Activated T-cell treated with anti-CD3 and anti-CD28 coated beads, Interleukin-2, amount 50 U/mL, for 24 hours (primary cell): ENCODE measurements at regions not wholly inside any gene's neighbourhood (a gene's known extent, or its start where the extent isn't known, plus 50 kb on each side); places are given as distances from the start of the nearest gene placed in this dataset.

Experiments used
- DNase-seq: peaks from one replicate; pipeline ENCODE4 v3.0.0-alpha.2; 2020
- H3K27ac Mint-ChIP-seq: 2 replicates; pipeline ENCODE4 v1.8.0; 2020; ENCODE audit warnings: mild to moderate bottlenecking, mixed read lengths
- H3K27me3 Mint-ChIP-seq: 2 replicates; pipeline ENCODE4 v1.8.0; 2020; ENCODE audit warnings: mixed read lengths
- H3K36me3 Mint-ChIP-seq: 2 replicates; pipeline ENCODE4 v1.8.0; 2020; ENCODE audit warnings: low read depth, mixed read lengths
- H3K4me1 Mint-ChIP-seq: 2 replicates; pipeline ENCODE4 v1.8.0; 2020; ENCODE audit warnings: low read depth, mixed read lengths
- H3K4me3 Mint-ChIP-seq: 2 replicates; pipeline ENCODE4 v1.8.0; 2020; ENCODE audit warnings: mild to moderate bottlenecking, moderate library complexity, mixed read lengths
- H3K9me3 Mint-ChIP-seq: 2 replicates; pipeline ENCODE4 v1.8.0; 2020; ENCODE audit warnings: mixed read lengths

DNA sequence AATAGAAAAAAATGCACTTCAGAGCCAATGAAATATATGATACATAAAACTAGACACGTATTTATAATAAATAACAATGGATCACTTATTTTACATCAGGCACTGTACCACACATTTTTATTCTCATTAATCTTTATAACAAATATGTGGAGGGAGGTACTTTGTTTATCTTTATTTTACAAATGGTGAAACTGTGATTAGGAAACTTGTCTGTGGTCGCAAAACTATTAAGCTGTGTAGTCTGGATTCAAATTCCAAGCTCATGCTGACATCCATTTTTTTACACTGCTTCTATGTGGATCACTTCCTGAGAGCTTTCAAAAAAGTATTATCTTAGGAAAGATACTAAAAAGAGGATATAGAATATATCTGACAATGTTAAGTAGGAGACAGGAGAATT lies 978.6 kb downstream of the SORCS1 start:
- Mint-ChIP-seq H3K4me3 (no peak overlapping the region), H3K27ac (no peak overlapping the region), H3K9me3 (peaks cover 3% of the 10 kb centered on the region), H3K27me3 (no peaks in the 10 kb centered on the region), H3K4me1 (no peaks in the 10 kb centered on the region), H3K36me3 (no peaks in the 10 kb centered on the region)
- DNase-seq, result no peak

DNA sequence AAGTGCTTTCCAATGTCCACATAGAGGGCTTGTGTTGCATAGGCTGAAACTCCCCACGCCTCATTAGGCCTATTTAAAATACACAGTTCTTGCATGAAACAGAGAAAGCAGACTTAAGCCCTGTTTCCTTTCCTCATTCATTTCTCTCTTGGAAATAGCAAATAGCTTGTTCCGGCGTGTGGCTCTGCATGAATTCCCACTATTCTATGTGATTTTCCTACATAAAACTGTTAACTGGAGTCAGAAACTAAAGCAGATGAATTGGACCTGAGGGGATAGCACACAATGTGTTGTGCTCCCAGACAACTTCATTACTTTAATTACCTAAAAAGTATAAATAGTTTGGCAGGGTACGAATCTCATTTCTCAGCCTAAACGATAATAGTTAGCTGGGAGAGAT lies 981.5 kb downstream of the SORCS1 start:
- H3K4me1 Mint-ChIP-seq, result no peaks in the 10 kb centered on the region
- H3K36me3 Mint-ChIP-seq, result no peaks in the 10 kb centered on the region
- H3K4me3 Mint-ChIP-seq, result no peak overlapping the region
- no peaks in the 10 kb centered on the region for H3K9me3 Mint-ChIP-seq
- DNase-seq, result no peak
- no peak overlapping the region for H3K27ac Mint-ChIP-seq
- H3K27me3 Mint-ChIP-seq, result no peaks in the 10 kb centered on the region

DNA sequence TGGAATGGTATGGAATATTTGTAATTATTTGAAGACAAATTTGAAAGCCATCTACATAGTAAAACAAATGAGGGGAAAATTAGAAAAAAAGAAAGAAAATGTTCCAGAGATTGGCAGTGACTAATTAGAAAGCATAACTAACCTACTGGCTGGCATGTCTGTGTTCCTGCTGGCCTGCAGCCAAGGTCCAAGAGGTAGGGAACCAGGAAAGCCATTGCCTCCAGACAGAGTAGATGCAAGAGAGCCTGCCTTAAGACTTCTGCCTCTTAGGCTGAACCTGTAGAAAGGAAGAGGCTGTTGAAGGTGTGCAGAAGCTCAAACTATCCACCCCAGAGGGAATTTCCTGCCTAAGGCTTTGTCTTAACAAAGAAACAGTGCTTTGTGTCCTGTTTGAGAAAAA lies 982.0 kb downstream of the SORCS1 start:
- H3K4me1 Mint-ChIP-seq, result no peaks in the 10 kb centered on the region
- no peak overlapping the region for H3K27ac Mint-ChIP-seq
- no peaks in the 10 kb centered on the region for H3K9me3 Mint-ChIP-seq
- DNase-seq, result no peak
- no peaks in the 10 kb centered on the region for H3K27me3 Mint-ChIP-seq
- no peaks in the 10 kb centered on the region for H3K36me3 Mint-ChIP-seq
- no peak overlapping the region for H3K4me3 Mint-ChIP-seq

DNA sequence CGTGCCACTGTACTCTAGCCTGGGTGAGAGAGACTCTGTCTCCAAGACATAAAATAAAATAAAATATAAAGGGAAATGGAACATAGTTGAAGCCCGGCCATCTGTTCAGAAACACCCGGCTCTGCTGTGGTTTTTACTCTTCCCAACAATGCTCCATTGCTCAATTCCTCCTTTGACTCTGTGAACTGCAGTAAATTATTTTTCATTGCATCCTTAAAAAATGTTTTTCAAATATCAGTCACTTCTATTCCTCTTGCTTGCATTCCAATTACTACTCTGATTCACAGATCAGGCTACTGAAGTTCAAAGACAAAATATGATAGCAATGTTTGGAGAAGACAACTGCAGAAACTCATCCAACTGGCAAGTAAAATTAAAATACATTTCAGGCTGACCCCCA lies 983.0 kb downstream of the SORCS1 start:
- no peak for DNase-seq
- H3K9me3 Mint-ChIP-seq, result no peaks in the 10 kb centered on the region
- H3K27me3 Mint-ChIP-seq, result no peaks in the 10 kb centered on the region
- H3K36me3 Mint-ChIP-seq, result no peaks in the 10 kb centered on the region
- H3K4me1 Mint-ChIP-seq, result no peaks in the 10 kb centered on the region
- H3K4me3 Mint-ChIP-seq, result no peak overlapping the region
- H3K27ac Mint-ChIP-seq, result no peak overlapping the region

DNA sequence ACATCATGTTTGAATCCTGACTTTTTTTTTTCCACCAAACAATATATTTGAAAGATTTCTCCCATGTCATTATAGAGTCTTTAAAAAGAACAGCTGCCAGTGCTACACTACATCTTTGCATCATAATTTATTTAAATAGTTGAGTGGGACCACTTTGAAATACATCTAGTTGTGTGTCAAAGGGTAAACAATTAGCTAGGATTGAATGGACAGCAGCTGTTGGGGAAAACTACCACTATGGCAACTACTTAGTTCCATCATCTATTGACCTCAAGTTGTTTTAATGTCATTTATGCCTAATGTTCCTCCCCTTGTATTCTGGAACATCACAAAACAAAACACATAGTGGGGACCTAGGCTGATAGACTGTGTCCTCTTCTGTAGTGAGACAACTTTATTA lies 985.1 kb downstream of the SORCS1 start:
- Mint-ChIP-seq H3K36me3 (no peaks in the 10 kb centered on the region), H3K4me3 (no peak overlapping the region), H3K9me3 (no peaks in the 10 kb centered on the region), H3K27me3 (no peaks in the 10 kb centered on the region), H3K4me1 (no peaks in the 10 kb centered on the region), H3K27ac (no peak overlapping the region)
- DNase-seq, result no peak

DNA sequence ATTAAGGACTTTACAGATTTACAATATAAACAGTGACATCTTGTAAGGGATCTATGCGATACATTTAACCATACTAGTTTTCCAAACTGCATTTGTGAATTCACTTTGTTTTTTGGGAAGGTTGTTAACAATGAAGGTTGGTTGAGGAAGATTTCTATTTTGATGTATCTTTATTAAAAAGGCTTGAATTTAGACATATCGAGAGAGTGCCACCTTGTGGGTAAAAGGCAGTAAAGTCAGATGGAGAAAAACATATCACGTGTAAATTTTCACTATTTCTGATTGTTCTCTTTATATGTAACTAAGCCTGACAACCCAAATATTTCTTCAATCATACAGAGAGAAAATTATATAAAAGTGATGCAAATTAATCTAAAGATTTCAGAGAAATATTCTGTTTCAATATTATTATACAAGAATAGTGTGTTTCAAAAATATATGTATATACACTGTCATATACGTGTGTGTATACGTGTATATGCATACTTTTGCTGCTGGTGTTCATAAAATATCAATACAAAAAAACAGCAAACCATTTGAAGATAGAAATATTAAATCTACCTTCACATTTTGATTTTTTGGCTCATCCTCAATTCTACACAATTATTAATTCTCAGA lies 988.6 kb downstream of the SORCS1 start:
- no peaks in the 10 kb centered on the region for H3K9me3 Mint-ChIP-seq
- H3K36me3 Mint-ChIP-seq, result no peaks in the 10 kb centered on the region
- no peak overlapping the region for H3K27ac Mint-ChIP-seq
- DNase-seq, result no peak
- no peaks in the 10 kb centered on the region for H3K4me1 Mint-ChIP-seq
- no peaks in the 10 kb centered on the region for H3K27me3 Mint-ChIP-seq
- H3K4me3 Mint-ChIP-seq, result no peak overlapping the region

DNA sequence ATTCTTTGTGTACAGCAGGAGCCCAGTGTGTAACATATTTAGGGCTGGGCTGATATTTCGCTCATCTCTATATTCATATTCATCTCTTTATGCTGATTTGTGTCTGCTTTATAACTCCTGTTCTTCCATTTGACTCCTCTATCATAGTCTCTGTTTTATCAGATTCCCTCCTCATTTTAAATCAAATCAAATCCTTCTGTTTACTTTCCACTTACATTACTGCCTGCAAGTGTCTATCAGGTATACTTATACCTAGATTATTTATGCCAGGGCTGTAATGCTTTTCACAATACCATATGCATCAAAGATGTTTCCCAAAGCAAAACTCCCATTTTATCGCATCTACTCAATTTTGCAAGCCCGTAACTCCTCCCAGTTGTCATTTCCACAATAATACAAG lies 990.7 kb downstream of the SORCS1 start:
- no peak overlapping the region for H3K27ac Mint-ChIP-seq
- H3K9me3 Mint-ChIP-seq, result peaks cover 1% of the 10 kb centered on the region
- no peak for DNase-seq
- no peak overlapping the region for H3K4me3 Mint-ChIP-seq
- no peaks in the 10 kb centered on the region for H3K27me3 Mint-ChIP-seq
- no peaks in the 10 kb centered on the region for H3K4me1 Mint-ChIP-seq
- H3K36me3 Mint-ChIP-seq, result no peaks in the 10 kb centered on the region

DNA sequence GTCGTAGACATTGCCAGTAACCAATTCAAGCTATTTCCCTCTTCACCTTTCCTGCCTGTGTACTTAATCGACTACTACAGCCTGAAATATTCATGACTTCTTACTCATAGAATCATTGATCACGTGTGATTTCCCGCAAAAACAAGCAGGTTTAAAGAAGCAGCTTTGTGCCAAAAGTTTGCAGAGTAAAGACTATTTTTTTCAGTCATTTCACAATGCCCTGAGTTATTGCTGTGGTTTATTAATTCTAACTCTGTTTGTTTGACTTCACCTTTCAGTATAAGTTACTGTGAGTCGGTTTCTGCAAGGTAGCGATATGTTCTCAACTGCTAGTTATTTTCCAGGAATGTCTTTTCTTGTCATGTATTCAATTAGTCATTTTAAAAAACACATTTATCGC lies 995.3 kb downstream of the SORCS1 start:
- no peak overlapping the region for H3K27ac Mint-ChIP-seq
- peaks cover 2% of the 10 kb centered on the region for H3K9me3 Mint-ChIP-seq
- no peak overlapping the region for H3K4me3 Mint-ChIP-seq
- H3K27me3 Mint-ChIP-seq, result no peaks in the 10 kb centered on the region
- H3K4me1 Mint-ChIP-seq, result no peaks in the 10 kb centered on the region
- DNase-seq, result no peak
- H3K36me3 Mint-ChIP-seq, result no peaks in the 10 kb centered on the region

DNA sequence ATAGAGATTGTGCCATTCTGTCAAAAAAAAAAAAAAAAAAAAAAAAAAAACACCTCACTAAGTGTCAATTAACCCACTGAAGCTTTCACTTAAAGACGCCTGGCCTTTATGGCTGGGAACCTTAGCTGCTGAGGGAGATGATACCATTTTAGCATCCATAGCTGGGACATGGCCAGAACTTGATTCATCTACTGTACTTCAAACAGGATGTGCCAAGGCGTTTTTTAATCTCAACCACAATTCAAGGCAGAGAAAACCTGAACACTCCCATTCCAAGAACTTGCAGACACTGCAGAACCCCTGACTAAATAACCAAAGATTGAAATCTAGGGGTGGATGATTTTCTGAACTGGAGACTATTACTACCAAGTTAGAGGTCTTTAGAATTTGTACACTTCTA lies 996.6 kb downstream of the SORCS1 start:
- H3K36me3 Mint-ChIP-seq, result no peaks in the 10 kb centered on the region
- no peaks in the 10 kb centered on the region for H3K4me1 Mint-ChIP-seq
- DNase-seq, result no peak
- H3K9me3 Mint-ChIP-seq, result peaks cover 4% of the 10 kb centered on the region
- H3K27me3 Mint-ChIP-seq, result no peaks in the 10 kb centered on the region
- H3K27ac Mint-ChIP-seq, result no peak overlapping the region
- H3K4me3 Mint-ChIP-seq, result no peak overlapping the region

DNA sequence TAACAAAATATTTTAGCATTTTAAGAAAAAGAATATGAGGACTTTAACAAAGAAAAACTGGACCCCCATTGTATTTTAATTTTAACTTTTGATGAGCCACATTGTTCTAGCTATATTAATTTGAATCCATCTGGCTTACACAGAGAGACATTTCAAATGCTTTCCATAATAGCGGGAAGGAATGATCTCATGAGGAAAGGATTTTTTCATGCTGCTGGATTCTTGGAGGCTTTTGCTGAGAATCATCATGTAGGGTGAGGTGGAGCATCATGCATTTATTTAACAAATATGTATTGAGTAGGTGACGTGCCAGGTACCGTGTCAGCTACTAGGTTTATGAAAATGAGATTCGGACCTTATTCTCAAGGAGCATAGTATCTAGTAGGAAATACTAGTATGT lies 1006.3 kb downstream of the SORCS1 start:
- DNase-seq, result no peak
- H3K4me1 Mint-ChIP-seq, result no peaks in the 10 kb centered on the region
- H3K27me3 Mint-ChIP-seq, result no peaks in the 10 kb centered on the region
- no peak overlapping the region for H3K4me3 Mint-ChIP-seq
- peaks cover 6% of the 10 kb centered on the region for H3K9me3 Mint-ChIP-seq
- H3K27ac Mint-ChIP-seq, result no peak overlapping the region
- no peaks in the 10 kb centered on the region for H3K36me3 Mint-ChIP-seq

DNA sequence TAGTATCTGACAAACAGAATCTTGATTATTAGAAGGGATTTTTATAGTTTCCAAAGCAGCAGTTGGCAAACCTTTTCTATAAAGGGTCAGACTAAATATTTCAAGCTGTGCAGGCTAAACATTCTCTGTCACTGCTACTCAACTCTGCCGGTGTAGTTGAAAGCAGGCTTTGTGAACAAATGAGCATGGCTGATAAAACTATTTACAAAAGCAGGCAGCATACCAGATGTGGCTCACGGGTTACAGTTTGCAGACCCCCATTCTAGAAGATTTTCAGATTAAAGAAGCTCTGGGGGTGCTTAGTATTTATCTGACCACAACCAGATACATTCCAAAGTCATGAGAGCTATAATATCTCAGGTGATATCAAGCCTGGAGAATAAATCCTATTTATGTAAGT lies 1017.5 kb downstream of the SORCS1 start:
- Mint-ChIP-seq H3K27ac (no peak overlapping the region), H3K27me3 (no peaks in the 10 kb centered on the region), H3K9me3 (peaks cover 8% of the 10 kb centered on the region), H3K4me3 (no peak overlapping the region), H3K36me3 (no peaks in the 10 kb centered on the region), H3K4me1 (no peaks in the 10 kb centered on the region)
- no peak for DNase-seq

DNA sequence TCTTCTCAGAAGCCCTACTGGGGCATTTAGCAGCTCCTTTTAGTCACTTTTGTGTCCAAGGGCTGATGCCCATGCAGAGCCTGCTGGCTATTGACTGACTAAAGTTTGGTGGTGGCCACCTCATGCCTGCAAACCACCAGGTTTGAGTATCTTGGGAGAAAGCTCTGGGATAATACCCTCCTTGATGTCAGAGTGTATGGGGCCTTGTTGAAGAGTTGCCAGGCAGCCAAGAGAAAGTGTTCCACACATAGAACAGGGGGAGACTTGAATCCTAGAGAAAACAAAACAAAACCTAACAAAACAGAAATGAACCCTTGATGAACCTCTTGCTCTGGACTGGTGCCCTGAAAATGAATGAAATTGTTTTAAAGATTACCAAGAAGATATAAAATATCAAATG lies 1024.6 kb downstream of the SORCS1 start:
- DNase-seq, result no peak
- no peaks in the 10 kb centered on the region for H3K36me3 Mint-ChIP-seq
- H3K4me1 Mint-ChIP-seq, result no peaks in the 10 kb centered on the region
- no peak overlapping the region for H3K27ac Mint-ChIP-seq
- peaks cover 7% of the 10 kb centered on the region for H3K9me3 Mint-ChIP-seq
- no peaks in the 10 kb centered on the region for H3K27me3 Mint-ChIP-seq
- no peak overlapping the region for H3K4me3 Mint-ChIP-seq

DNA sequence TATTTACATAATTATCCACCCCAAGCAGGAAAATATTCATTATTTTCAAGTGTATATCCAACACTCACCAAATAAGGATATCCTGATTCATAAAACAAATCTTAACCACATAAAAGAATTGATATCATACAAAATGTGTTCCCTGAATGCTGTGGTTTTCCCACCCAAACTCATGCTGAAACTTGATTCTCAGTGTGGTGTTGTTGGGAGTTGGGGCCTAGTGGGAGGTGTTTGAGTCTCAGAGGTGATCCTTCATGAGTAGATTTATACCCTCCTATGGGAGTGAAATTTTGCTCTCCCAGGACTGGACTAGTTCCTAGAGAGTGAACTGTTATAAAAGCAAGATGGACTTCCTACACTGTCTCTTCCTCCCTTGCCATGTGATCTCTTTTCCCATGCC lies 1028.3 kb downstream of the SORCS1 start:
- DNase-seq, result no peak
- Mint-ChIP-seq H3K27ac (no peak overlapping the region), H3K9me3 (peaks cover 10% of the 10 kb centered on the region), H3K36me3 (no peaks in the 10 kb centered on the region), H3K4me1 (no peaks in the 10 kb centered on the region), H3K27me3 (no peaks in the 10 kb centered on the region), H3K4me3 (no peak overlapping the region)

DNA sequence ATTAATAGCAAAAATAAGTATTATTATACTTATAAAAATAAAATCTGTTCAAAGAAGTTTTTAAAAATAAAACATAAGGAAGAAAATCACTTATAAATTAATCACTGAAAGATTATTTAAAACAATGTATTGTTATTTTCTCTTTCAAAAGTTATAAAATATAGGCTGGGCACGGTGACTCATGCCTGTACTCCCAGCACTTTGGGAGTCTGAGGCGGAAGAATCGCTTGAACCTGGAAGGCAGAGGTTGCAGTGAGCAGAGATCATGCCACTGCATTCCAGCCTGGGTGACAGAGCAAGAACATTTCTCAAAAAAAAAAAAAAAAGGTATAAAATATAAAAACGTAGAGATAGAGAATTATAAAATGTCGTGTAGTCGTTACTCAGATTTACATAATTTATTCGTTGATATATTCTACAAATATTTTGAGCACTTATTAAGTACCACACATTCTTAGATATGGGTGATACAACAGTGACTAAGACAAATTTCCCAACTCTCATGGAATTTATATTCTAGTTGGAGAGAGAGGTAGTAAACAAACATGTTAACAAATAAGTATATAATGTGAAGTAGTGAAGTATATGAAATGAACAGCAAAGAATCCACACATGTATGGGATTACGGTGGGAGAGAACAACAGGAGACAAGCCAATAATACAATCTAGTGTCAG lies 1030.0 kb downstream of the SORCS1 start:
- Mint-ChIP-seq H3K36me3 (no peaks in the 10 kb centered on the region), H3K4me1 (no peaks in the 10 kb centered on the region), H3K4me3 (no peak overlapping the region), H3K27ac (no peak overlapping the region), H3K27me3 (no peaks in the 10 kb centered on the region), H3K9me3 (peaks cover 11% of the 10 kb centered on the region)
- no peak for DNase-seq

DNA sequence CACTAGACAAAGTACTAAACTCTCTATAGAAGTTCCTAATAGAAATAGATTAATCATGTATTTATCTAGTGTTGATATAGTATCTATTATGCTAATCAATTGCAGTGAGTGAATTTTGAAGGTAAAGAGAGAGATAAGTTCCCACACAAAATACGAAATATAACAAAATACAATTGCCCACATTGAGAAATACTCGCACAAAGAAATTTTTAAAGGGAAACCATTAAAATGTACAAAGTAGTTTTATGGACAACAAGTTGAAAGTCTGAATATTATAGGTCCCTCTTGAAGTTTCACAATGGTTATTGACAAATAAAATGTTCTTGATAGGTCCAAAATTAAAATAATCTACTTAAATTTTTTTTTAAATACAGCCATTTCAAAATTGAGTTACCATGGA lies 1031.1 kb downstream of the SORCS1 start:
- Mint-ChIP-seq H3K27ac (no peak overlapping the region), H3K27me3 (no peaks in the 10 kb centered on the region)

DNA sequence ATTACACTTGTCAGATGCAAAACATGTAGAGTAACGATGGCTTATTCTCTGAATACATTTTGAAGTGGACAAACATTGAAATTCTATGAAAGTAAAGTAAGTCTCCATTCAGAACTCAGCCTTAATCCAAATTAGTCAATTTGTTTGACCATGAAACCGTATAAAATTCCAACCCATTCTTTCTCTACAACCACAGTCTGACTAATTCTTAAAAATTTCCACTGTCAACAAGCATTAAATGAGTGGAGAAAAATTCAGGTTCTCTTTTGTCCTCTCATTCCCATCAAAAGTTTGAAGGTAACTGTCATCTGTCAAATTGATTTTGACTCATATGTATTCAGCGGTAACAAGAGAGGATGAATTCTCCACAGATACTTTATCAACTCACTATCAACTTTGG lies 1031.5 kb downstream of the SORCS1 start:
- Mint-ChIP-seq H3K27ac (no peak overlapping the region), H3K9me3 (peaks cover 9% of the 10 kb centered on the region), H3K4me1 (no peaks in the 10 kb centered on the region), H3K4me3 (no peak overlapping the region), H3K27me3 (no peaks in the 10 kb centered on the region), H3K36me3 (no peaks in the 10 kb centered on the region)
- no peak for DNase-seq

More for the DNA sequence above, 1031.1 kb downstream of the SORCS1 start:
- no peak overlapping the region for H3K4me3 Mint-ChIP-seq
- H3K4me1 Mint-ChIP-seq, result no peaks in the 10 kb centered on the region
- DNase-seq, result no peak
- H3K9me3 Mint-ChIP-seq, result peaks cover 9% of the 10 kb centered on the region
- H3K36me3 Mint-ChIP-seq, result no peaks in the 10 kb centered on the region
